HCT116 (cell line): ENCODE measurements at regions not wholly inside any gene's neighbourhood (a gene's known extent, or its start where the extent isn't known, plus 50 kb on each side); places are given as distances from the start of the nearest gene placed in this dataset.

ENCODE experiments used
- ATAC-seq: fragments of 200-7000 bp; cut with Tn5 transposase; 2 replicates; pipeline ENCODE4 v1.9.1; 2020; ENCODE audit warnings: mild to moderate bottlenecking, moderate library complexity
- BruUV-seq: library from RNA; stranded (reverse); fragments of 400-500 nt; replicated peaks from 2 replicates; lab custom pipeline; 2021; lab: Mats Ljungman, UMichigan
- CTCF ChIA-PET: fragments of 300-600 bp; sonication (Branson Sonifier 250); formaldehyde crosslinking; loops from one replicate; lab custom pipeline; 2021; ENCODE audit warnings: antibody characterized with exemption; lab: Charles Lee
- POLR2A ChIA-PET: fragments of 300-600, 350-600 bp; sonication (Branson Sonifier 250); formaldehyde crosslinking; loops from one replicate; lab custom pipeline; 2021; ENCODE audit warnings: antibody characterized with exemption; lab: Charles Lee
- RAD21 ChIA-PET, 2 experiments: fragments of 300-600 bp; sonication (Branson Sonifier 250); formaldehyde crosslinking; loops; one replicate each; lab custom pipeline; 2023; ENCODE audit warnings: low total read pairs in 2 of 2; ENCODE audit not compliant: uncharacterized antibody in 2 of 2, unreplicated experiment in 2 of 2, low non-redundant PET in 1 of 2; lab: Charles Lee
- DNase-seq: peaks from one replicate; pipeline ENCODE4 v3.0.0-alpha.2; 2010; ENCODE audit warnings: low read depth, low spot score
- H2AFZ ChIP-seq: fragments of 200-600 bp; shearing (Covaris generic), sonication (generic); 2 replicates; pipeline ENCODE4 v1.6.1; 2017; ENCODE audit warnings: low read depth, mixed run types, mixed read lengths, antibody characterized with exemption, low read length; ENCODE audit not compliant: poor library complexity, severe bottlenecking
- H3K27ac ChIP-seq: 2 replicates; pipeline ENCODE4 v1.5.1; 2012; ENCODE audit warnings: low read depth, low read length
- H3K27me3 ChIP-seq: fragments of 200-600 bp; sonication (generic); 2 replicates; pipeline ENCODE4 v1.6.1; 2016; ENCODE audit warnings: mixed run types, low read length, mixed read lengths; ENCODE audit not compliant: insufficient read depth
- H3K36me3 ChIP-seq, 2 experiments: fragments of 200-500 bp in 1 of 2; fragments of 200-600 bp in 1 of 2; sonication (Bioruptor generic) in 1 of 2; sonication (generic) in 1 of 2; 2 replicates each; pipeline versions ENCODE4 v1.5.1 to v1.6.1; 2014 to 2016; ENCODE audit warnings: low read length in 2 of 2, inconsistent platforms in 1 of 2, mixed read lengths in 1 of 2, mixed run types in 1 of 2; ENCODE audit not compliant: insufficient read depth in 2 of 2, control insufficient read depth in 1 of 2
- H3K4me1 ChIP-seq, 2 experiments: fragments of 200-600 bp in 1 of 2; sonication (generic) in 1 of 2; 2 replicates each; pipeline versions ENCODE4 v1.5.1 to v1.6.1; 2012 to 2017; ENCODE audit warnings: low read length in 2 of 2, inconsistent platforms in 1 of 2, mild to moderate bottlenecking in 1 of 2, mixed read lengths in 1 of 2, mixed run types in 1 of 2, moderate library complexity in 1 of 2; ENCODE audit not compliant: insufficient read depth in 2 of 2, control insufficient read depth in 1 of 2
- H3K4me2 ChIP-seq: fragments of 200-600 bp; sonication (generic); 2 replicates; pipeline ENCODE4 v1.6.1; 2017; ENCODE audit warnings: mixed run types, low read length, mixed read lengths
- H3K4me3 ChIP-seq, 2 experiments: fragments of 200-600 bp in 1 of 2; sonication (generic) in 1 of 2; replicated peaks in 1 of 2; 2 replicates each; pipeline ENCODE4 v1.5.1; 2011 to 2016; ENCODE audit warnings: low read length in 2 of 2, control low read depth in 1 of 2, low read depth in 1 of 2, mild to moderate bottlenecking in 1 of 2, mixed read lengths in 1 of 2, mixed run types in 1 of 2
- H3K79me2 ChIP-seq: fragments of 200-600 bp; sonication (generic); 2 replicates; pipeline ENCODE4 v1.6.1; 2017; ENCODE audit warnings: mild to moderate bottlenecking, mixed run types, low read length, moderate library complexity, mixed read lengths; ENCODE audit not compliant: insufficient read depth
- H3K9ac ChIP-seq: fragments of 200-600 bp; sonication (generic); 2 replicates; pipeline ENCODE4 v1.6.1; 2016; ENCODE audit warnings: low read length, mixed read lengths
- H3K9me2 ChIP-seq: fragments of 200-600 bp; sonication (generic), shearing (Covaris generic); 2 replicates; pipeline ENCODE4 v1.6.1; 2017; ENCODE audit warnings: mixed run types, mild to moderate bottlenecking, moderate library complexity; ENCODE audit not compliant: insufficient read depth
- H3K9me3 ChIP-seq, 2 experiments: fragments of 200-500 bp in 1 of 2; fragments of 200-600 bp in 1 of 2; sonication (Bioruptor generic) in 1 of 2; sonication (generic) in 1 of 2; 2 replicates each; pipeline ENCODE4 v1.6.1; 2014 to 2017; ENCODE audit warnings: low read length in 2 of 2, mixed read lengths in 2 of 2, inconsistent platforms in 1 of 2, low read depth in 1 of 2, mild to moderate bottlenecking in 1 of 2, mixed run types in 1 of 2, moderate library complexity in 1 of 2; ENCODE audit not compliant: control insufficient read depth in 1 of 2, insufficient read depth in 1 of 2
- H4K20me1 ChIP-seq: fragments of 200-600 bp; sonication (generic), shearing (Covaris generic); 2 replicates; pipeline ENCODE4 v1.6.1; 2017; ENCODE audit warnings: mixed run types, mild to moderate bottlenecking, moderate library complexity; ENCODE audit not compliant: insufficient read depth
- CBX3 ChIP-seq: IDR thresholded peaks from 2 replicates; pipeline ENCODE4 v1.6.1; 2012; ENCODE audit warnings: low read depth
- ELF1 ChIP-seq: IDR thresholded peaks from 2 replicates; pipeline ENCODE4 v1.6.1; 2012; ENCODE audit warnings: low read depth, borderline replicate concordance
- EZH2phosphoT487 ChIP-seq: fragments of 200-600 bp; IDR thresholded peaks from 2 replicates; pipeline ENCODE4 v1.6.1; 2018; ENCODE audit warnings: antibody characterized with exemption, borderline replicate concordance
- FOSL1 ChIP-seq: IDR thresholded peaks from 2 replicates; pipeline ENCODE4 v1.6.1; 2012; ENCODE audit warnings: low read depth
- JUND ChIP-seq: IDR thresholded peaks from 2 replicates; pipeline ENCODE4 v1.6.1; 2012
- POLR2A ChIP-seq: IDR thresholded peaks from 2 replicates; pipeline ENCODE4 v1.7.0; 2011; ENCODE audit warnings: borderline replicate concordance; ENCODE audit not compliant: insufficient read depth, insufficient read length; ENCODE audit errors: extremely low read depth
- RAD21 ChIP-seq: IDR thresholded peaks from 2 replicates; pipeline ENCODE4 v1.6.1; 2012; ENCODE audit warnings: low read depth, mild to moderate bottlenecking
- REST ChIP-seq: IDR thresholded peaks from 2 replicates; pipeline ENCODE4 v1.6.1; 2012; ENCODE audit warnings: low read depth
- SRF ChIP-seq: IDR thresholded peaks from 2 replicates; pipeline ENCODE4 v1.6.1; 2012; ENCODE audit warnings: low read depth
- TCF7L2 ChIP-seq: IDR thresholded peaks from 2 replicates; pipeline ENCODE4 v1.7.0; 2011; ENCODE audit warnings: borderline replicate concordance, inconsistent platforms; ENCODE audit not compliant: insufficient read depth, insufficient read length; ENCODE audit errors: extremely low read depth
- YY1 ChIP-seq: IDR thresholded peaks from 2 replicates; pipeline ENCODE4 v1.6.1; 2011; ENCODE audit warnings: low read length, low read depth, moderate library complexity, mild to moderate bottlenecking; ENCODE audit not compliant: insufficient replicate concordance; ENCODE audit errors: extremely low read depth
- ZFX ChIP-seq: fragments of 450-650 bp; IDR thresholded peaks from 2 replicates; pipeline ENCODE4 v1.6.1; 2017
- ZNF274 ChIP-seq: fragments of 200-500 bp; sonication (Bioruptor generic); IDR thresholded peaks from 2 replicates; pipeline ENCODE4 v1.6.1; 2014; ENCODE audit warnings: mild to moderate bottlenecking, low read depth, low read length, inconsistent platforms
- intact Hi-C: fragments of 100-400 bp; cut with micrococcal nuclease; formaldehyde crosslinking; loops from 2 replicates; pipeline ENCODE4 v1.10.0; 2022

DNA sequence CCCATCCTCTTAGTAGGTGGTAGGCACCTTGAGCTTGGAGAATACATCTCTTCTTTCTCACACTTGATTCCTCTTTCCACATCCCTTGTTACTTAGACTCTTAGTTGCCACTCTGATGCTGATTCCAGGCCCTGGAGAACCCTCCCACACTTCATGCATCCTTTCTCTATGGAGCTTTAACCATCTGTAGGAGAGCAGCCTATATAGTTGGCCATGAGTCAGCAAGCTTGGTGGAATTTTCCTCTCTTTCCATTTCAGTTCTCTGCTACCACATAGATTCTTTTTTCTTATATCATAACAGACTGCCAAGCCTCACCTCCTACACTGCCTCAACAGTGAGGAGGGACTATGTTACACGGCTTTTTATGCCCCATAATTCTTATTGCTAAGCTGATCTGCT is 851.6 kb upstream of the CDH2 start:
- no peak overlapping the region for H3K4me3 ChIP-seq
- RAD21 ChIA-PET, result no interaction called here
- no peak for ATAC-seq
- H4K20me1 ChIP-seq, result no peaks in the 10 kb centered on the region
- H3K4me2 ChIP-seq, result no peak overlapping the region
- no peaks in the 10 kb centered on the region for H3K4me1 ChIP-seq
- TF ChIP-seq EZH2phosphoT487 (no peak), JUND (no peak), YY1 (no peak), RAD21 (no peak), ZFX (no peak), TCF7L2 (no peak), ELF1 (no peak)
- TF ChIP-seq, all 23 proteins: peak for 0
- H2AFZ ChIP-seq, result no peak overlapping the region
- H3K27me3 ChIP-seq, result no peaks in the 10 kb centered on the region
- no peaks in the 10 kb centered on the region for H3K9me3 ChIP-seq
- H3K79me2 ChIP-seq, result no peaks in the 10 kb centered on the region
- H3K36me3 ChIP-seq, result no peaks in the 10 kb centered on the region
- ChIA-PET CTCF (no interaction called here), POLR2A (no interaction called here)
- no peak overlapping the region for H3K9ac ChIP-seq
- no peak for DNase-seq
- intact Hi-C loops, result no loop called here
- H3K9me2 ChIP-seq, result no peaks in the 10 kb centered on the region
- no peak overlapping the region for H3K27ac ChIP-seq
- BruUV-seq, result no TSS peak

- H3K9me2 ChIP-seq, result no peaks in the 10 kb centered on the region
- POLR2A ChIA-PET, result no interaction called here
- H2AFZ ChIP-seq, result no peak overlapping the region
- no peak overlapping the region for H3K27ac ChIP-seq
- no peaks in the 10 kb centered on the region for H3K9me3 ChIP-seq
- DNase-seq (no peak), ATAC-seq (no peak)
- CTCF ChIA-PET, result no interaction called here
- H3K4me2 ChIP-seq, result no peak overlapping the region
- no peak for TF ChIP-seq ZNF274
- TF ChIP-seq EZH2phosphoT487, result no peak
- TF ChIP-seq SRF, result no peak
- TF ChIP-seq POLR2A, result no peak
- TF ChIP-seq CBX3, result no peak
- TF ChIP-seq ZFX, result no peak
- no peak for TF ChIP-seq REST
- TF ChIP-seq FOSL1, result no peak
- no peaks in the 10 kb centered on the region for H3K79me2 ChIP-seq
- no peaks in the 10 kb centered on the region for H3K36me3 ChIP-seq
- H3K27me3 ChIP-seq, result no peaks in the 10 kb centered on the region
- no TSS peak for BruUV-seq
- H3K4me1 ChIP-seq, result no peaks in the 10 kb centered on the region
- intact Hi-C loops, result no loop called here
- H3K9ac ChIP-seq, result no peak overlapping the region
- no peaks in the 10 kb centered on the region for H4K20me1 ChIP-seq
- no peak overlapping the region for H3K4me3 ChIP-seq
- RAD21 ChIA-PET, result no interaction called here
These were observed 842.0 kb upstream of the CDH2 start for GRCh38 chr18:29018976-29019375.
